WTC11 (cell line): ENCODE measurements at regions not wholly inside any gene's neighbourhood (a gene's known extent, or its start where the extent isn't known, plus 50 kb on each side); places are given as distances from the start of the nearest gene placed in this dataset.

Source experiments
- ATAC-seq: fragments of 200-7000 bp; cut with Tn5 transposase; 2 replicates; pipeline ENCODE4 v1.10.0; 2021; ENCODE audit warnings: mild to moderate bottlenecking, moderate library complexity
- CTCF ChIA-PET: fragments of 300-600 bp; sonication (Branson Sonifier 250); formaldehyde crosslinking; loops from one replicate; lab custom pipeline; 2021; ENCODE audit warnings: antibody characterized with exemption; lab: Charles Lee
- POLR2A ChIA-PET: fragments of 350-600 bp; sonication (Branson Sonifier 250); formaldehyde crosslinking; loops from one replicate; lab custom pipeline; 2021; ENCODE audit warnings: antibody characterized with exemption; lab: Charles Lee
- DNase-seq: peaks from one replicate; pipeline ENCODE4 v3.0.0; 2021; ENCODE audit warnings: low spot score
- H3K27ac Mint-ChIP-seq: 2 replicates; pipeline ENCODE4 v1.8.0; 2021; ENCODE audit warnings: mixed read lengths
- H3K27me3 Mint-ChIP-seq: 2 replicates; pipeline ENCODE4 v1.8.0; 2021; ENCODE audit warnings: low read depth, mild to moderate bottlenecking, moderate library complexity, mixed read lengths
- H3K36me3 Mint-ChIP-seq: 2 replicates; pipeline ENCODE4 v1.8.0; 2021; ENCODE audit warnings: mixed read lengths
- H3K4me1 Mint-ChIP-seq: 2 replicates; pipeline ENCODE4 v1.8.0; 2022; ENCODE audit warnings: mixed read lengths
- H3K4me3 Mint-ChIP-seq: 2 replicates; pipeline ENCODE4 v1.8.0; 2021; ENCODE audit warnings: mild to moderate bottlenecking, moderate library complexity, mixed read lengths
- H3K9me3 Mint-ChIP-seq: 2 replicates; pipeline ENCODE4 v1.8.0; 2021; ENCODE audit warnings: mixed read lengths
- AR ChIP-seq: fragments of 250-450 bp; sonication (Bioruptor Pico); IDR thresholded peaks from 2 replicates; pipeline ENCODE4 v1.9.0; 2021; ENCODE audit warnings: mild to moderate bottlenecking
- ARID4B ChIP-seq: sonication (generic); formaldehyde crosslinking; IDR thresholded peaks from 2 replicates; pipeline ENCODE4 v1.8.0; 2023; ENCODE audit warnings: missing genetic modification reagents, mild to moderate bottlenecking, borderline replicate concordance
- ATF6 ChIP-seq: sonication (generic); formaldehyde crosslinking; IDR thresholded peaks from 2 replicates; pipeline ENCODE4 v1.8.1; 2023; ENCODE audit warnings: mild to moderate bottlenecking, missing genetic modification reagents
- CTCF ChIP-seq: fragments of 200-600 bp; IDR thresholded peaks from 2 replicates; pipeline ENCODE4 v1.8.0; 2022; ENCODE audit warnings: antibody characterized with exemption
- ETV6 ChIP-seq: sonication (generic); formaldehyde crosslinking; IDR thresholded peaks from 2 replicates; pipeline ENCODE4 v1.8.1; 2022; ENCODE audit warnings: mild to moderate bottlenecking, missing genetic modification reagents
- FOXP1 ChIP-seq: sonication (generic); formaldehyde crosslinking; IDR thresholded peaks from 2 replicates; pipeline ENCODE4 v1.8.0; 2022; ENCODE audit warnings: missing genetic modification reagents, mild to moderate bottlenecking, moderate library complexity, borderline replicate concordance
- GRHL2 ChIP-seq: fragments of 250-450 bp; sonication (Bioruptor Pico); IDR thresholded peaks from 2 replicates; pipeline ENCODE4 v1.8.0; 2022; ENCODE audit warnings: mild to moderate bottlenecking, moderate library complexity; ENCODE audit not compliant: insufficient replicate concordance, severe bottlenecking
- JUN ChIP-seq: sonication (generic); formaldehyde crosslinking; IDR thresholded peaks from 2 replicates; pipeline ENCODE4 v1.8.0; 2023; ENCODE audit warnings: mild to moderate bottlenecking, missing genetic modification reagents
- NR1H2 ChIP-seq: sonication (generic); formaldehyde crosslinking; IDR thresholded peaks from 2 replicates; pipeline ENCODE4 v1.9.0; 2021; ENCODE audit warnings: mild to moderate bottlenecking, moderate library complexity, missing genetic modification reagents
- OVOL2 ChIP-seq: fragments of 250-450 bp; sonication (Bioruptor Pico); IDR thresholded peaks from 2 replicates; pipeline ENCODE4 v1.9.0; 2021; ENCODE audit warnings: mild to moderate bottlenecking, borderline replicate concordance
- PRDM15 ChIP-seq: sonication (generic); formaldehyde crosslinking; IDR thresholded peaks from 2 replicates; pipeline ENCODE4 v1.8.0; 2022; ENCODE audit warnings: missing genetic modification reagents
- PREB ChIP-seq: sonication (generic); formaldehyde crosslinking; IDR thresholded peaks from 2 replicates; pipeline ENCODE4 v1.8.1; 2022; ENCODE audit warnings: mild to moderate bottlenecking, missing genetic modification reagents, moderate library complexity, borderline replicate concordance
- PRRX2 ChIP-seq: fragments of 250-450 bp; sonication (Bioruptor Pico); IDR thresholded peaks from 2 replicates; pipeline ENCODE4 v1.8.0; 2021; ENCODE audit warnings: mild to moderate bottlenecking
- RORB ChIP-seq: fragments of 250-450 bp; sonication (Bioruptor Pico); IDR thresholded peaks from 2 replicates; pipeline ENCODE4 v1.9.0; 2021; ENCODE audit warnings: mild to moderate bottlenecking
- ZNF121 ChIP-seq: sonication (generic); formaldehyde crosslinking; IDR thresholded peaks from 2 replicates; pipeline ENCODE4 v1.8.0; 2023; ENCODE audit warnings: missing genetic modification reagents

GRCh38 chr6:16947375-16948015 is 154.4 kb upstream of the STMND1 start (continued):
- TF ChIP-seq PRDM15 (CRISPR knock-in tag) (no peak), ATF6 (CRISPR knock-in tag) (no peak), ZNF121 (CRISPR knock-in tag) (no peak), PRRX2 (no peak), FOXP1 (CRISPR knock-in tag) (no peak), NR1H2 (CRISPR knock-in tag) (no peak), OVOL2 (no peak), CTCF (no peak), ETV6 (CRISPR knock-in tag) (no peak)

- Mint-ChIP-seq H3K9me3 (no peaks in the 10 kb centered on the region), H3K4me3 (no peak overlapping the region), H3K27ac (no peak overlapping the region), H3K36me3 (no peaks in the 10 kb centered on the region), H3K4me1 (peaks cover 27% of the 10 kb centered on the region), H3K27me3 (no peaks in the 10 kb centered on the region)
- DNase-seq (no peak), ATAC-seq (no peak)
- POLR2A ChIA-PET: no interaction called here
- CTCF ChIA-PET: no interaction called here
- TF ChIP-seq ETV6 (CRISPR knock-in tag): no peak
- TF ChIP-seq ARID4B (CRISPR knock-in tag): no peak
- no peak for TF ChIP-seq PREB (CRISPR knock-in tag)
- no peak for TF ChIP-seq GRHL2 (CRISPR knock-in tag)
- TF ChIP-seq RORB (CRISPR knock-in tag): no peak
- TF ChIP-seq ATF6 (CRISPR knock-in tag): no peak
- no peak for TF ChIP-seq AR (CRISPR knock-in tag)
- no peak for TF ChIP-seq JUN (CRISPR knock-in tag)
Observed at GRCh38 chr6:16944596-16944995, 157.3 kb upstream of the STMND1 start.
